KMS-11 (cell line): ENCODE measurements at regions not wholly inside any gene's neighbourhood (a gene's known extent, or its start where the extent isn't known, plus 50 kb on each side); places are given as distances from the start of the nearest gene placed in this dataset.

ENCODE experiments used
- H2AFZ ChIP-seq: fragments of 200-600 bp; sonication (generic); 2 replicates; pipeline ENCODE4 v1.6.1; 2016; ENCODE audit warnings: antibody characterized with exemption, mixed run types, low read depth
- H3K27ac ChIP-seq: fragments of 200-600 bp; sonication (generic); 2 replicates; pipeline ENCODE4 v1.6.1; 2016; ENCODE audit warnings: mild to moderate bottlenecking, mixed run types
- H3K27me3 ChIP-seq: fragments of 200-600 bp; sonication (generic); 2 replicates; pipeline ENCODE4 v1.6.1; 2017; ENCODE audit warnings: mild to moderate bottlenecking, low read depth, mixed run types, moderate library complexity; ENCODE audit not compliant: insufficient read depth
- H3K36me3 ChIP-seq: fragments of 200-600 bp; sonication (generic); 2 replicates; pipeline ENCODE4 v1.6.1; 2017; ENCODE audit warnings: mild to moderate bottlenecking, mixed run types; ENCODE audit not compliant: insufficient read depth
- H3K4me1 ChIP-seq: fragments of 200-600 bp; sonication (generic); 2 replicates; pipeline ENCODE4 v1.6.1; 2016; ENCODE audit warnings: mild to moderate bottlenecking, low read depth, mixed run types; ENCODE audit not compliant: poor library complexity, severe bottlenecking
- H3K4me2 ChIP-seq: fragments of 200-600 bp; sonication (generic); 2 replicates; pipeline ENCODE4 v1.7.0; 2016; ENCODE audit warnings: mild to moderate bottlenecking, mixed run types
- H3K4me3 ChIP-seq: fragments of 200-600 bp; sonication (generic); IDR thresholded peaks from 2 replicates; pipeline ENCODE4 v1.6.1; 2017; ENCODE audit warnings: low read depth, low read length, mixed read lengths; ENCODE audit not compliant: insufficient read depth
- H3K79me2 ChIP-seq: fragments of 200-600 bp; sonication (generic); 2 replicates; pipeline ENCODE4 v1.6.1; 2016; ENCODE audit warnings: low read depth, mixed run types; ENCODE audit not compliant: insufficient read depth
- H3K9ac ChIP-seq: fragments of 200-600 bp; sonication (generic); 2 replicates; pipeline ENCODE4 v1.6.1; 2016; ENCODE audit warnings: mild to moderate bottlenecking, mixed run types
- H4K20me1 ChIP-seq: fragments of 200-600 bp; sonication (generic); 2 replicates; pipeline ENCODE4 v1.6.1; 2016; ENCODE audit warnings: mild to moderate bottlenecking, mixed run types; ENCODE audit not compliant: insufficient read depth
- CTCF ChIP-seq: fragments of 200-600 bp; sonication (generic); conservative IDR thresholded peaks from 2 replicates; pipeline ENCODE4 v1.6.1; 2017; ENCODE audit warnings: low read depth, mild to moderate bottlenecking, antibody characterized with exemption, low read length, moderate library complexity, mixed read lengths

DNA sequence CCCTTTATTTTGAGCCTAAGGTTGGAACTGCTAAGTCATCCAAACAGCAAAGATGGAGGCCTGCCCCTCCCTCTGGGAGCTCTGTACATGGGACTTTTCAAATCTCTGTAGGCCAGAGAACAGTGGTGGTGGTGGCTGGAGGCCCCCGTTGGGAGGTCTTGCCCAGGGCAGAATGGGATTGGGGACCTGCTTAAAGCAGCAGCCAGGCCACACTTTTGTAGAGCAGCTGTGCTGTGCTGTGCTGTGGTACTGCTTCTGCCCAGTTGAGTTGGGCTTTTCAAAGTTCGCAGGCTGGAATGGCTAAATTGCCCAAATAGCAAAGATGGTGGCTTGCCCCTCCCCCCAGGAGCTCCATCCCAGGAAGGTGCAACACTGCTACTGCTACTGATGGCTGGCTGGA is 147.5 kb upstream of the TACR3 start:
- no peaks in the 10 kb centered on the region for H3K36me3 ChIP-seq
- H3K4me3 ChIP-seq, result no peak overlapping the region
- H2AFZ ChIP-seq, result no peak overlapping the region
- no peaks in the 10 kb centered on the region for H3K79me2 ChIP-seq
- no peak overlapping the region for H3K27ac ChIP-seq
- no peak overlapping the region for H3K4me2 ChIP-seq
- H3K9ac ChIP-seq, result no peak overlapping the region
- H3K4me1 ChIP-seq, result no peaks in the 10 kb centered on the region
- H3K27me3 ChIP-seq, result no peaks in the 10 kb centered on the region
- TF ChIP-seq CTCF, result no peak
- H4K20me1 ChIP-seq, result no peaks in the 10 kb centered on the region

- no peaks in the 10 kb centered on the region for H3K36me3 ChIP-seq
- H3K9ac ChIP-seq, result no peak overlapping the region
- H4K20me1 ChIP-seq, result no peaks in the 10 kb centered on the region
- no peak overlapping the region for H3K4me3 ChIP-seq
- H3K4me1 ChIP-seq, result no peaks in the 10 kb centered on the region
- H3K27me3 ChIP-seq, result no peaks in the 10 kb centered on the region
- H3K27ac ChIP-seq, result no peak overlapping the region
- no peak overlapping the region for H2AFZ ChIP-seq
- H3K4me2 ChIP-seq, result no peak overlapping the region
- no peaks in the 10 kb centered on the region for H3K79me2 ChIP-seq
- TF ChIP-seq CTCF, result no peak
These were observed 133.8 kb upstream of the TACR3 start for GRCh38 chr4:103853627-103854026.

DNA sequence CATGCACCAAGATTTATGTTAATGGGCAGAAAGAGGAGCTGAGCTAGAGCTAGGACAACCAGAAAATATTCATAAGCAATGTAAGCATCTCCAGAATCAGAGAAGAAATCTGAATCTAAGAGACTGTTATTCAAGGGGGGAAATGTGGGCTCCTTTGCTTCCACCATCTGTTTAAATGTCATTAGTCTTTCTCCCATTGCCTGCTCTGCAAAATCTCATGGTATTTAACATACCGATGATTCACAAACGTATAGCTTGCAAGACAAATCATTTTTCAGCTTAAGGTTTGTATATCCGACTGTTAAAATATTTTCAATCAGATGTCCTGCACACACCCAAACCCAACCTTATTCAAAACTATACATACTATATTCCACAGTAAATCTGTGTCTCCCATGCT is 133.4 kb upstream of the TACR3 start:
- Histone ChIP-seq H4K20me1 (no peaks in the 10 kb centered on the region), H3K36me3 (no peaks in the 10 kb centered on the region), H2AFZ (no peak overlapping the region), H3K4me3 (no peak overlapping the region), H3K27ac (no peak overlapping the region), H3K27me3 (no peaks in the 10 kb centered on the region), H3K4me1 (no peaks in the 10 kb centered on the region), H3K79me2 (no peaks in the 10 kb centered on the region), H3K4me2 (no peak overlapping the region), H3K9ac (no peak overlapping the region)
- TF ChIP-seq CTCF, result no peak

GRCh38 chr4:103845075-103845474 is 125.3 kb upstream of the TACR3 start:
- Histone ChIP-seq H3K79me2 (no peaks in the 10 kb centered on the region), H3K4me1 (no peaks in the 10 kb centered on the region), H4K20me1 (no peaks in the 10 kb centered on the region), H3K4me2 (no peak overlapping the region), H3K27ac (no peak overlapping the region), H3K9ac (no peak overlapping the region), H2AFZ (no peak overlapping the region), H3K27me3 (no peaks in the 10 kb centered on the region), H3K36me3 (no peaks in the 10 kb centered on the region), H3K4me3 (no peak overlapping the region)
- TF ChIP-seq CTCF, result no peak
